ENCODE measurements at regions not wholly inside any gene's neighbourhood (a gene's known extent, or its start where the extent isn't known, plus 50 kb on each side); places are given as distances from the start of the nearest gene placed in this dataset.

GRCh38 chr1:38308780-38309179, 262.2 kb upstream of the POU3F1 start:
- TF ChIP-seq, protein P1, sequence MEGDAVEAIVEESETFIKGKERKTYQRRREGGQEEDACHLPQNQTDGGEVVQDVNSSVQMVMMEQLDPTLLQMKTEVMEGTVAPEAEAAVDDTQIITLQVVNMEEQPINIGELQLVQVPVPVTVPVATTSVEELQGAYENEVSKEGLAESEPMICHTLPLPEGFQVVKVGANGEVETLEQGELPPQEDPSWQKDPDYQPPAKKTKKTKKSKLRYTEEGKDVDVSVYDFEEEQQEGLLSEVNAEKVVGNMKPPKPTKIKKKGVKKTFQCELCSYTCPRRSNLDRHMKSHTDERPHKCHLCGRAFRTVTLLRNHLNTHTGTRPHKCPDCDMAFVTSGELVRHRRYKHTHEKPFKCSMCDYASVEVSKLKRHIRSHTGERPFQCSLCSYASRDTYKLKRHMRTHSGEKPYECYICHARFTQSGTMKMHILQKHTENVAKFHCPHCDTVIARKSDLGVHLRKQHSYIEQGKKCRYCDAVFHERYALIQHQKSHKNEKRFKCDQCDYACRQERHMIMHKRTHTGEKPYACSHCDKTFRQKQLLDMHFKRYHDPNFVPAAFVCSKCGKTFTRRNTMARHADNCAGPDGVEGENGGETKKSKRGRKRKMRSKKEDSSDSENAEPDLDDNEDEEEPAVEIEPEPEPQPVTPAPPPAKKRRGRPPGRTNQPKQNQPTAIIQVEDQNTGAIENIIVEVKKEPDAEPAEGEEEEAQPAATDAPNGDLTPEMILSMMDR (IDR thresholded peaks at IDR 0.05; ENCODE audit: insufficient read depth, low read length, poor library complexity, severe bottlenecking), result no peak
- TF ChIP-seq EZH2phosphoT487 (conservative IDR thresholded peaks at IDR 0.05; ENCODE audit: low read length), result no peak
